CD4-positive, alpha-beta T cell (primary cell): ENCODE measurements at regions not wholly inside any gene's neighbourhood (a gene's known extent, or its start where the extent isn't known, plus 50 kb on each side); places are given as distances from the start of the nearest gene placed in this dataset.

ENCODE experiments used
- ATAC-seq: fragments of 200-7000 bp; cut with Tn5 transposase; one replicate; pipeline ENCODE4 v1.10.0; 2022; ENCODE audit warnings: mild to moderate bottlenecking; ENCODE audit not compliant: poor library complexity
- CTCF ChIA-PET: fragments of 350-600 bp; sonication (Branson Sonifier 250); formaldehyde crosslinking; loops from one replicate; lab custom pipeline; 2021; ENCODE audit warnings: antibody characterized with exemption, inconsistent platforms; lab: Charles Lee
- POLR2A ChIA-PET: fragments of 350-600 bp; sonication (Branson Sonifier 250); formaldehyde crosslinking; loops from one replicate; lab custom pipeline; 2021; ENCODE audit warnings: antibody characterized with exemption, inconsistent platforms; lab: Charles Lee
- DNase-seq, 14 experiments: peaks; one replicate each; pipeline ENCODE4 v3.0.0-alpha.2; 2013 to 2020; ENCODE audit warnings: mixed read lengths in 2 of 14
- H3K27ac ChIP-seq, 2 donors: one replicate each; pipeline versions ENCODE4 v1.5.1 to v1.7.0; 2013; ENCODE audit warnings: low read length in 2 of 2, low read depth in 1 of 2, mild to moderate bottlenecking in 1 of 2
- H3K27me3 ChIP-seq, 2 experiments: 1 replicate in 1 of 2; 2 replicates in 1 of 2; pipeline versions ENCODE4 v1.6.1 to v1.7.0; 2013; ENCODE audit warnings: low read length in 2 of 2, control low read depth in 1 of 2, mild to moderate bottlenecking in 1 of 2, moderate library complexity in 1 of 2; ENCODE audit not compliant: insufficient read depth in 2 of 2, control insufficient read depth in 1 of 2
- H3K36me3 ChIP-seq: one replicate; pipeline ENCODE4 v1.6.1; 2013; ENCODE audit warnings: low read length, control low read depth; ENCODE audit not compliant: insufficient read depth
- H3K4me1 ChIP-seq: one replicate; pipeline ENCODE4 v1.6.1; 2013; ENCODE audit warnings: low read length, control low read depth; ENCODE audit not compliant: insufficient read depth
- H3K4me3 ChIP-seq: one replicate; pipeline ENCODE4 v1.5.1; 2013; ENCODE audit warnings: mild to moderate bottlenecking, low read length, moderate library complexity
- H3K9me3 ChIP-seq, 2 experiments: 1 replicate in 1 of 2; 2 replicates in 1 of 2; pipeline versions ENCODE4 v1.6.1 to v1.7.0; 2013; ENCODE audit warnings: low read length in 2 of 2, mild to moderate bottlenecking in 2 of 2, control low read depth in 1 of 2, moderate library complexity in 1 of 2; ENCODE audit not compliant: control insufficient read depth in 1 of 2, insufficient read depth in 1 of 2
- H3K27ac Mint-ChIP-seq: one replicate; pipeline ENCODE4 v1.8.0; 2020; ENCODE audit warnings: mixed read lengths
- H3K27me3 Mint-ChIP-seq: one replicate; pipeline ENCODE4 v1.8.0; 2021; ENCODE audit warnings: mixed read lengths
- H3K36me3 Mint-ChIP-seq: one replicate; pipeline ENCODE4 v1.8.0; 2021; ENCODE audit warnings: low read depth, mixed read lengths
- H3K4me1 Mint-ChIP-seq: one replicate; pipeline ENCODE4 v1.8.0; 2021; ENCODE audit warnings: low read depth, mixed read lengths
- H3K4me3 Mint-ChIP-seq: one replicate; pipeline ENCODE4 v1.8.0; 2020; ENCODE audit warnings: mild to moderate bottlenecking, mixed read lengths
- H3K9me3 Mint-ChIP-seq: one replicate; pipeline ENCODE4 v1.8.0; 2020; ENCODE audit warnings: mixed read lengths
- intact Hi-C, 2 experiments: fragments of 100-400 bp; cut with DNase I in 1 of 2; cut with micrococcal nuclease in 1 of 2; formaldehyde crosslinking; loops; one replicate each; pipeline versions ENCODE4 v1.15.1 to v1.9.0; 2023 to 2025; cut with DNase I, micrococcal nuclease
- TF ChIP-seq, protein P1 (sequence below): fragments of 200-600 bp; IDR thresholded peaks from one replicate; pipeline ENCODE4 v1.8.0; 2022; ENCODE audit warnings: antibody characterized with exemption, mild to moderate bottlenecking

DNA sequence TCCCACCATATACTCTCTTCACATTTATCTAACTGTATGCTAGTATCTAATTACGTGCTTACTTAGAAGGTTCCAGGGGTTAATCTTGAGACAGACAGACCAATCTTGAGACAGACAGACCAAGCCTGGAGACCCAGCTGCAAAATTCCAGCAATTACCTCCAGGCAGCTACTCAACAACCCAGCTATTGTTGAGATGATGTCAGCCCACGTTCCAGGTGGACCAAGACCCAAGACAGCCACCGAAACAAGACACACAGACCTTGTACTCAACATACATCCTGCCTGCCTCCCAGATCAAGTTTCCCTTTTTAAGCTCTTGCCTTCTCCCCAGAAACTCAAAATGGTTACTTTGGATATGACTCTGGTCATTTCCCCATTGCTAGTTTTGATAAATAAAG lies 64.9 kb upstream of the VASH1 start:
- intact Hi-C loops, result no loop called here
- ATAC-seq, result no peak
- Mint-ChIP-seq H3K36me3 (no peaks in the 10 kb centered on the region), H3K4me1 (no peaks in the 10 kb centered on the region), H3K4me3 (no peak overlapping the region), H3K27ac (no peak overlapping the region), H3K27me3 (peaks cover 9% of the 10 kb centered on the region), H3K9me3 (no peaks in the 10 kb centered on the region)
- POLR2A ChIA-PET, result no interaction called here
- Histone ChIP-seq H3K27ac (no peak overlapping the region), H3K36me3 (no peaks in the 10 kb centered on the region), H3K4me3 (no peak overlapping the region), H3K27me3 (no peaks in the 10 kb centered on the region), H3K4me1 (no peaks in the 10 kb centered on the region), H3K9me3 (no peaks in the 10 kb centered on the region)
- TF ChIP-seq, protein P1, sequence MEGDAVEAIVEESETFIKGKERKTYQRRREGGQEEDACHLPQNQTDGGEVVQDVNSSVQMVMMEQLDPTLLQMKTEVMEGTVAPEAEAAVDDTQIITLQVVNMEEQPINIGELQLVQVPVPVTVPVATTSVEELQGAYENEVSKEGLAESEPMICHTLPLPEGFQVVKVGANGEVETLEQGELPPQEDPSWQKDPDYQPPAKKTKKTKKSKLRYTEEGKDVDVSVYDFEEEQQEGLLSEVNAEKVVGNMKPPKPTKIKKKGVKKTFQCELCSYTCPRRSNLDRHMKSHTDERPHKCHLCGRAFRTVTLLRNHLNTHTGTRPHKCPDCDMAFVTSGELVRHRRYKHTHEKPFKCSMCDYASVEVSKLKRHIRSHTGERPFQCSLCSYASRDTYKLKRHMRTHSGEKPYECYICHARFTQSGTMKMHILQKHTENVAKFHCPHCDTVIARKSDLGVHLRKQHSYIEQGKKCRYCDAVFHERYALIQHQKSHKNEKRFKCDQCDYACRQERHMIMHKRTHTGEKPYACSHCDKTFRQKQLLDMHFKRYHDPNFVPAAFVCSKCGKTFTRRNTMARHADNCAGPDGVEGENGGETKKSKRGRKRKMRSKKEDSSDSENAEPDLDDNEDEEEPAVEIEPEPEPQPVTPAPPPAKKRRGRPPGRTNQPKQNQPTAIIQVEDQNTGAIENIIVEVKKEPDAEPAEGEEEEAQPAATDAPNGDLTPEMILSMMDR, result no peak
- DNase-seq, result no peak
- CTCF ChIA-PET, result no interaction called here

DNA sequence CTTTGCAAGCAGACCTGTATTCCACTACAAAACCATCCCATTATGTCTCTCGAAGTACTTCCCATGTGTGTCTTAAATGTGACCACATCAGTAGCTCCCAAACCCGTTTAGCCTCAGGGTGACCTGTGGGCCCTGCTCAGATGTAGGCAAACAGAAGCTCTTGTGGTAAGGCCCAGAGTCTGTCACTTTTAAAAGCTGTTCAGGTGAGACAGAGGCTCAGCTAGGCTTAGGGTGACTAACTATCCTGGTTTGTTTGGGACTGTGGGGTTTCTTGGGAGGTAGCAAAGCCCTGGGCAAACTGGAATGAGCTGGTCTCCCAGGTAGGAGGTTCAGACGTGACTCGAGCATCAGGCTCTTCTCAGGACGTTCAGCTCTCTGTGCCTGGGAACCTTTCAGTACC lies 64.5 kb upstream of the VASH1 start:
- TF ChIP-seq, protein P1, result no peak
- intact Hi-C loops, result no loop called here
- Histone ChIP-seq H3K27ac (no peak overlapping the region), H3K9me3 (no peaks in the 10 kb centered on the region), H3K27me3 (no peaks in the 10 kb centered on the region), H3K4me1 (no peaks in the 10 kb centered on the region), H3K4me3 (no peak overlapping the region), H3K36me3 (no peaks in the 10 kb centered on the region)
- Mint-ChIP-seq H3K27ac (no peak overlapping the region), H3K9me3 (no peaks in the 10 kb centered on the region), H3K36me3 (no peaks in the 10 kb centered on the region), H3K27me3 (peaks cover 5% of the 10 kb centered on the region), H3K4me3 (no peak overlapping the region), H3K4me1 (no peaks in the 10 kb centered on the region)
- ATAC-seq (no peak), DNase-seq (no peak)
- CTCF ChIA-PET, result no interaction called here
- POLR2A ChIA-PET, result no interaction called here

DNA sequence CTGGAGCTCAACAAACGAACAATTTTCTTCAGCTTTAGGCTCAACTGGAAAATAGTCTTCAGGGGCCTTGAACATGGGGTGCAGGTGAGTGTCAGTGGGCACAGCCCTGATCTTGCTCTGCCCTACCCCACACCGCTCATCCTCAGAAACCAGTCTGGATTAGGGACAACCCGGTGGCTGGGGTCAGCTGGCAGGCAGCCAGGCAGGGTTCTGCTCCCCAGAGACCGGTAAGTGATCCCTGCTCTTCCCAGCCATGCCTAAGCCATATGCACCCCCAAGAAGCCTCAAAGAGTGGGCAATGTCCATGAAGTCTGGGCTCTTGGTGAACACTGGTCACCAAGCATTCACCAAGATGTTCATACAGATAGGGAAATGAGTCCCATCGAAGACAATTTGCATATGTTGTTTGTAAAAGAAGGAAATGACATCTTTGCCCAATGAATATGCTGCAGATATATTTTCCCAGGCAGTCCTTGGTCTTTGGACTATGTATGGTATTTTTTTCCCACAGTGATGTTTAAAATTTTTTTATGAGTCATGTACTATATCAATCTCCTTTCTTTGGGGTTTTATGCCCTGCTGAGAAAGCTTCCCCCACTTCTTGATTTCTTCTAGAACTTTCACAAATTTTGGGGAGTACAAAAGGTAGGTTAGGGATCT lies 63.9 kb upstream of the VASH1 start:
- H3K36me3 Mint-ChIP-seq, result no peaks in the 10 kb centered on the region
- intact Hi-C loops, result no loop called here
- Histone ChIP-seq H3K4me3 (no peak overlapping the region), H3K27me3 (no peaks in the 10 kb centered on the region), H3K36me3 (no peaks in the 10 kb centered on the region), H3K4me1 (no peaks in the 10 kb centered on the region), H3K9me3 (no peaks in the 10 kb centered on the region), H3K27ac (no peak overlapping the region)
- TF ChIP-seq, protein P1, result no peak
- H3K4me1 Mint-ChIP-seq, result no peaks in the 10 kb centered on the region
- DNase-seq, result no peak
- ChIA-PET CTCF (no interaction called here), POLR2A (no interaction called here)
- H3K27ac Mint-ChIP-seq, result no peak overlapping the region
- no peaks in the 10 kb centered on the region for H3K9me3 Mint-ChIP-seq
- H3K4me3 Mint-ChIP-seq, result no peak overlapping the region
- H3K27me3 Mint-ChIP-seq, result peaks cover 5% of the 10 kb centered on the region
- ATAC-seq, result no peak
